ENCODE measurements at regions not wholly inside any gene's neighbourhood (a gene's known extent, or its start where the extent isn't known, plus 50 kb on each side); places are given as distances from the start of the nearest gene placed in this dataset.

- ChIA-PET POLR2A (no interaction called here), CTCF (no interaction called here)
- Histone ChIP-seq H3K4me1 (ENCODE audit: insufficient read depth, low read length) (no peaks in the 10 kb centered on the region), H3K36me3 (ENCODE audit: insufficient read depth, low read length) (no peaks in the 10 kb centered on the region), H3K4me3 (ENCODE audit: low read length) (no peak overlapping the region), H3K9me3 (ENCODE audit: control insufficient read depth in 1 of 2, insufficient read depth in 1 of 2, low read length in 2 of 2) (no peaks in the 10 kb centered on the region), H3K27me3 (ENCODE audit: control insufficient read depth in 1 of 2, insufficient read depth in 2 of 2, low read length in 2 of 2) (no peaks in the 10 kb centered on the region), H3K27ac (ENCODE audit: low read depth in 1 of 2, low read length in 2 of 2) (no peak overlapping the region)
- peaks cover 9% of the 10 kb centered on the region for H3K9me3 Mint-ChIP-seq
- H3K4me3 Mint-ChIP-seq: no peak overlapping the region
- H3K36me3 Mint-ChIP-seq (ENCODE audit: low read depth): no peaks in the 10 kb centered on the region
- H3K27ac Mint-ChIP-seq: no peak overlapping the region
- DNase-seq (no peak), ATAC-seq (ENCODE audit: poor library complexity) (no peak)
- no peaks in the 10 kb centered on the region for H3K27me3 Mint-ChIP-seq
- no peak for TF ChIP-seq CTCF (IDR thresholded peaks at IDR 0.05)
- H3K4me1 Mint-ChIP-seq (ENCODE audit: low read depth): no peaks in the 10 kb centered on the region
- intact Hi-C loops (cut with DNase I, micrococcal nuclease): no loop called here
Measured at GRCh38 chr1:189185097-189185496, 1292.6 kb downstream of the BRINP3 start.

GRCh38 chr1:189192741-189193520 is 1284.7 kb downstream of the BRINP3 start:
- Histone ChIP-seq H3K4me1 (ENCODE audit: insufficient read depth, low read length) (no peaks in the 10 kb centered on the region), H3K27ac (ENCODE audit: low read depth in 1 of 2, low read length in 2 of 2) (no peak overlapping the region), H3K36me3 (ENCODE audit: insufficient read depth, low read length) (no peaks in the 10 kb centered on the region), H3K4me3 (ENCODE audit: low read length) (no peak overlapping the region), H3K27me3 (ENCODE audit: control insufficient read depth in 1 of 2, insufficient read depth in 2 of 2, low read length in 2 of 2) (no peaks in the 10 kb centered on the region), H3K9me3 (ENCODE audit: control insufficient read depth in 1 of 2, insufficient read depth in 1 of 2, low read length in 2 of 2) (no peaks in the 10 kb centered on the region)
- Mint-ChIP-seq H3K9me3 (no peaks in the 10 kb centered on the region), H3K27ac (no peak overlapping the region), H3K27me3 (no peaks in the 10 kb centered on the region), H3K36me3 (ENCODE audit: low read depth) (no peaks in the 10 kb centered on the region), H3K4me1 (ENCODE audit: low read depth) (no peaks in the 10 kb centered on the region), H3K4me3 (no peak overlapping the region)
- no peak for ATAC-seq (ENCODE audit: poor library complexity)
- intact Hi-C loops (cut with DNase I, micrococcal nuclease): no loop called here
- DNase-seq: no peak
- CTCF ChIA-PET: interaction anchor here (0.6 kb wide), 1 partner anchor 1944 kb away, joined by 4 read pairs; no protein-coding TSS in a partner anchor
- no peak for TF ChIP-seq CTCF (IDR thresholded peaks at IDR 0.05)
- POLR2A ChIA-PET: no interaction called here

- no peak overlapping the region for H3K27ac Mint-ChIP-seq
- H3K36me3 Mint-ChIP-seq (ENCODE audit: low read depth): no peaks in the 10 kb centered on the region
- peaks cover 3% of the 10 kb centered on the region for H3K9me3 Mint-ChIP-seq
- H3K27me3 ChIP-seq (ENCODE audit: control insufficient read depth in 1 of 2, insufficient read depth in 2 of 2, low read length in 2 of 2): no peaks in the 10 kb centered on the region
- no peak overlapping the region for H3K27ac ChIP-seq (ENCODE audit: low read depth in 1 of 2, low read length in 2 of 2)
- CTCF ChIA-PET: no interaction called here
- H3K4me1 Mint-ChIP-seq (ENCODE audit: low read depth): no peaks in the 10 kb centered on the region
- DNase-seq (no peak), ATAC-seq (ENCODE audit: poor library complexity) (no peak)
- intact Hi-C loops (cut with DNase I, micrococcal nuclease): no loop called here
- H3K9me3 ChIP-seq (ENCODE audit: control insufficient read depth in 1 of 2, insufficient read depth in 1 of 2, low read length in 2 of 2): no peaks in the 10 kb centered on the region
- no peaks in the 10 kb centered on the region for H3K36me3 ChIP-seq (ENCODE audit: insufficient read depth, low read length)
- POLR2A ChIA-PET: no interaction called here
- H3K4me1 ChIP-seq (ENCODE audit: insufficient read depth, low read length): no peaks in the 10 kb centered on the region
- no peak overlapping the region for H3K4me3 Mint-ChIP-seq
- H3K27me3 Mint-ChIP-seq: no peaks in the 10 kb centered on the region
- no peak overlapping the region for H3K4me3 ChIP-seq (ENCODE audit: low read length)
- no peak for TF ChIP-seq CTCF (IDR thresholded peaks at IDR 0.05)
Measured at GRCh38 chr1:189205863-189206262, 1271.8 kb downstream of the BRINP3 start.
